GM12872 (cell line): ENCODE measurements at regions not wholly inside any gene's neighbourhood (a gene's known extent, or its start where the extent isn't known, plus 50 kb on each side); places are given as distances from the start of the nearest gene placed in this dataset.

ENCODE experiments used
- TF ChIP-seq, protein P1 (sequence below): IDR thresholded peaks from 3 replicates; pipeline ENCODE4 v1.5.1; 2011; ENCODE audit warnings: low read depth, mild to moderate bottlenecking, low read length, moderate library complexity; ENCODE audit not compliant: insufficient read depth

DNA sequence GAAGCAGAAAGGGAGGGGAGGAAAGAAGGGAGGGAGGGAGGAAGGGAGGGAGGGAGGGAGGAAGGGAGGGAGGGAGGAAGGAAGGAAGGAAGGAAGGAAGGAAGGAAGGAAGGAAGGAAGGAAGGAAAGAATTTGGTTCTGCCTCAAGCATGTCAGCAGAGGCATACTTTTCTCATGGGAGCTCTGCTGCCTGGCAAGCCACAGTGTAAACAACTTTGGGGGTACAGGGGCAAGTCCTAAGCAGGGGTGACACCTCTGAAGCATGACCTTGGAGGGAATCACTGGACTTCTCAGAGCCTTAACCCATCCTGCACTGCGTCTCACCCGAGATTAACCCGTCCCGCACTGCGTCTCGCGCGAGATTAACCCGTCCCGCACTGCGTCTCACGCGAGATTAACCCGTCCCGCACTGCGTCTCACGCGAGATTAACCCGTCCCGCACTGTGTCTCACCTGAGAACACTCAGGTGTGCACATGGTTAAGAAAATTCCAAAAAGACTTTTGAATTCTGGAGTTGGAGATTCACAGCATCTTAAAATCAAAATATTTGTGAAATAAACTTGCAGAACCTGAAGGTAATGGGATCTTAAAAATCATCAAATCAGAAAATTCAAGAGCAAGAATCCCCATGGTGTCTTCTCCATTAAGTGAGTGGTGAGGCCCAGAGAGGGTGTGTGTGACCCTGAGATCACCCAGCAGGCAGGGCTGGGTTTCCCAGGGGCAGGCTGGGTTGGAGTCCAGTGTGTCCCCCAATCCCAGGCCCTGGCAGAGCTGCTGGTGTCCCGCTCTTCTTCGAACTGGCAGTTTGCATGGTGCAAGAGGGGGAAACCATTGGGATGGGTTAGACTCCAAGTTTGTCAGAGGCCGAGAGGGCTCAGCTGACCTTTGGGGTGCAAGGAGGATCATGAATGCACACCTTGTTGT is 190.4 kb downstream of the MN1 start:
- TF ChIP-seq, protein P1, sequence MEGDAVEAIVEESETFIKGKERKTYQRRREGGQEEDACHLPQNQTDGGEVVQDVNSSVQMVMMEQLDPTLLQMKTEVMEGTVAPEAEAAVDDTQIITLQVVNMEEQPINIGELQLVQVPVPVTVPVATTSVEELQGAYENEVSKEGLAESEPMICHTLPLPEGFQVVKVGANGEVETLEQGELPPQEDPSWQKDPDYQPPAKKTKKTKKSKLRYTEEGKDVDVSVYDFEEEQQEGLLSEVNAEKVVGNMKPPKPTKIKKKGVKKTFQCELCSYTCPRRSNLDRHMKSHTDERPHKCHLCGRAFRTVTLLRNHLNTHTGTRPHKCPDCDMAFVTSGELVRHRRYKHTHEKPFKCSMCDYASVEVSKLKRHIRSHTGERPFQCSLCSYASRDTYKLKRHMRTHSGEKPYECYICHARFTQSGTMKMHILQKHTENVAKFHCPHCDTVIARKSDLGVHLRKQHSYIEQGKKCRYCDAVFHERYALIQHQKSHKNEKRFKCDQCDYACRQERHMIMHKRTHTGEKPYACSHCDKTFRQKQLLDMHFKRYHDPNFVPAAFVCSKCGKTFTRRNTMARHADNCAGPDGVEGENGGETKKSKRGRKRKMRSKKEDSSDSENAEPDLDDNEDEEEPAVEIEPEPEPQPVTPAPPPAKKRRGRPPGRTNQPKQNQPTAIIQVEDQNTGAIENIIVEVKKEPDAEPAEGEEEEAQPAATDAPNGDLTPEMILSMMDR: no peak

- TF ChIP-seq, protein P1: no peak
These were observed 189.4 kb downstream of the MN1 start for GRCh38 chr22:27612115-27612514.

DNA sequence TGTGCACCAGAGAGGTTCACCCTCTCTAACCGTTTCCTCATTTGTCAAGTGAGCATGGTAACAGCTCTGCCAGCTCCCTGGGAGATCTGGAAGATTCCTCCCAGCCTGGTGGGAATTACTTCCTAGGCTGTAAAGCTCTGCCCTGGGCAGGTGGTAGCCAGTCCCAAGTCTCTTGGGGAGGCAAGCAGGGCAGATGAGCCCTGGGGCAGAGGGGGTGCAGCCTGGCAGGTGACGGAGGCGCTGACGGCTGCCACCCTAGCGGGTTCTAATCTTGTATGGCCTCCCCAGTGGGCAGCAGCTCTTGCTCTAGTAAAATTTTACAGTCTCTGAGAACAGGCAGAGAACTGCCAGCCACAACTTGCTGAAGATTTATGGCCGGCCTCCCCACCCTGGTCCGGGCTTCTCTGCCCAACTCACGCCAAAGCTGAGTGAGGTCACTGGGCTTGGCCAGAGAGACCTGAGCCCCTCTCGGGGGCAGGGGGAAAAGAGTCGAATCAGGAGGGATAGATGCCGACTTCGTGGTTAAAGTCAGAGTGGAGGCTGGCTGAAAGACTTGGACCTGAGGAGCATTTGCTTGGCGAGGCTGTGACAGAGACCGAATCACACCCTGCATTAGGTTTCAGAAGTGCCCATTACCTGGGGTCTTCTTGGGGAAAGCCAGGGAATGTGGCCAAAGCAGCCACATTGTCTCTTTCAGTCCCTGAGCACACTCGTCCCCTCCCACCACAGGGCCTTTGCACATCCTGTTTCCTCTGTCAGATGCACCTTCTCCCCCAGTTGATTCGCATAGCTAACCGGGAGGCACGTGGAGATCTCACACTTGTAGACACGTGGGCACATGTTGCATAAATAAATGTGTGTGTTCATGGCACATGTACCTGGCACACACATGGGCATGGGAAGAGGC is 188.2 kb downstream of the MN1 start:
- TF ChIP-seq, protein P1: no peak

GRCh38 chr22:27614006-27614649 is 187.4 kb downstream of the MN1 start:
- TF ChIP-seq, protein P1: no peak

GRCh38 chr22:27614650-27615007 is 186.9 kb downstream of the MN1 start:
- TF ChIP-seq, protein P1: no peak

DNA sequence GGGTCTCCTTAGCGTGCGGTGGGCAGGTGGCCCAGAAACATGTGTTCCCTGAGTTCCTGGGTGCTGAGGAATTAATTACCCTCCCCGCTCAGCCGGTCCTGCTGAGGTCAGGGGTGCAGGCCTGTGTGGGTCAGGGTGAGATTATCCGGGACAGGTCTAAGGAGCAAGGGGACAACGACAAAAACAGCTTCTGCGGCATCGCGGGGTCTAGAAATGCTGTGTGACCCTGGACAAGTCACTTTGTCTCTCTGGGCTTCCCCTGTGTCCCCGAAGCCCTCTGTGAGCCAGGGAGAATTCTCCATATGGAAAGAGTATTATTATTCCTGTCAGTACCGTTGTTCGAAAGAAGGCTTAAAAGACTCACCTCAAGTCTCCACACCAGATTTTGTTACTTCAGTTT is 186.1 kb downstream of the MN1 start:
- TF ChIP-seq, protein P1: no peak

DNA sequence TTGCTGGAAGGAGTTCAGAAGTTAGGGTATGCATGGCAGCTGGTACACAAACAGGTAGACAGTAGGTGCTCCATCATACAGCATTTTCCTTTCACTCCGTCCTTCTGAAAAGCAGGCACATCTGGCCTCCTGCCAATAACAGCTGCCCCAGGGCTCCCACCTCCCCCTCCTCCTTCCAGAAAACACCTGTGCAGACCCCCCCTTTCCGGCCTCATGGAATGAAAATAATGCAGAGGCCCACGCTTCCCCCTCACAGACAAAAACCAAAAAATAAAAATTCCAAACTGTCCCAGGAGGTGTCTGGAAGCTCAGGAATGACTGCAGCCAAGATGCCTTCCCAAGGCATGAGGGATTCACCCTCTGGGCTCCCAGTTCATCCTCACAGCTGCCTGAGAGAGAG is 185.5 kb downstream of the MN1 start:
- TF ChIP-seq, protein P1: no peak
